ENCODE measurements at regions not wholly inside any gene's neighbourhood (a gene's known extent, or its start where the extent isn't known, plus 50 kb on each side); places are given as distances from the start of the nearest gene placed in this dataset.

DNA sequence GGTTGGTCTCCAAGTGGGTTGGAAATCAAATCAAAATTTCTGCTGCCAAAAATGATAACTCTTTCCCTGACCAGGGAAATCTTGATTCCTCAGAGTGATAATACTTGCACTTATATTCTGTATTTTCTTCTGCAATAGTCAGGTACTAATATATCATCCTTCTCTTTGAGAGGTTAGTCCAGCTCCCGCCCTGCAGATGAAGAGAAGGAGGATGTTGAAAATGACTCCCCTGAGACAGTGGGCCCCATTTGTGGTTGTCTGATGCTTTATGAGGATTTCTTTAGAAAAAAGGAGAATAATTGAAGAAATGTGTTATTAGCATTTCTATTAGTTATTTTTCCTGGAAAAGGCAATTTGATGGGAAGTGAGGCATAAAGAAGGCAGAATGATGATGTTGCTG lies 213.0 kb downstream of the SEC23IP start:
- TF ChIP-seq ZNF232 (CRISPR knock-in tag; IDR thresholded peaks at IDR 0.05) (no peak), NFATC4 (CRISPR knock-in tag; IDR thresholded peaks at IDR 0.05) (no peak), ZNF121 (CRISPR knock-in tag; IDR thresholded peaks at IDR 0.05) (no peak), ELF4 (CRISPR knock-in tag; IDR thresholded peaks at IDR 0.05; ENCODE audit: low read depth) (no peak)
- TF ChIP-seq, protein P1, sequence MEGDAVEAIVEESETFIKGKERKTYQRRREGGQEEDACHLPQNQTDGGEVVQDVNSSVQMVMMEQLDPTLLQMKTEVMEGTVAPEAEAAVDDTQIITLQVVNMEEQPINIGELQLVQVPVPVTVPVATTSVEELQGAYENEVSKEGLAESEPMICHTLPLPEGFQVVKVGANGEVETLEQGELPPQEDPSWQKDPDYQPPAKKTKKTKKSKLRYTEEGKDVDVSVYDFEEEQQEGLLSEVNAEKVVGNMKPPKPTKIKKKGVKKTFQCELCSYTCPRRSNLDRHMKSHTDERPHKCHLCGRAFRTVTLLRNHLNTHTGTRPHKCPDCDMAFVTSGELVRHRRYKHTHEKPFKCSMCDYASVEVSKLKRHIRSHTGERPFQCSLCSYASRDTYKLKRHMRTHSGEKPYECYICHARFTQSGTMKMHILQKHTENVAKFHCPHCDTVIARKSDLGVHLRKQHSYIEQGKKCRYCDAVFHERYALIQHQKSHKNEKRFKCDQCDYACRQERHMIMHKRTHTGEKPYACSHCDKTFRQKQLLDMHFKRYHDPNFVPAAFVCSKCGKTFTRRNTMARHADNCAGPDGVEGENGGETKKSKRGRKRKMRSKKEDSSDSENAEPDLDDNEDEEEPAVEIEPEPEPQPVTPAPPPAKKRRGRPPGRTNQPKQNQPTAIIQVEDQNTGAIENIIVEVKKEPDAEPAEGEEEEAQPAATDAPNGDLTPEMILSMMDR (IDR thresholded peaks at IDR 0.05), result no peak
